HEK293T (cell line): ENCODE measurements at regions not wholly inside any gene's neighbourhood (a gene's known extent, or its start where the extent isn't known, plus 50 kb on each side); places are given as distances from the start of the nearest gene placed in this dataset.

ENCODE experiments used
- CTCF ChIA-PET: fragments of 350-600 bp; formaldehyde crosslinking; extraction: SDS; loops from one replicate; lab custom pipeline; 2021; ENCODE audit warnings: antibody characterized with exemption, inconsistent platforms; lab: Yijun Ruan, JAX
- POLR2A ChIA-PET: fragments of 350-600 bp; formaldehyde crosslinking; extraction: SDS; loops from one replicate; lab custom pipeline; 2020; ENCODE audit warnings: antibody characterized with exemption, inconsistent platforms; lab: Yijun Ruan, JAX
- DNase-seq: peaks from one replicate; pipeline ENCODE4 v3.0.0; 2012; ENCODE audit warnings: mixed read lengths; ENCODE audit errors: extremely low spot score
- ARNT ChIP-seq: fragments of 450-650 bp; IDR thresholded peaks from 2 replicates; pipeline ENCODE4 v1.6.1; 2017; ENCODE audit warnings: mild to moderate bottlenecking
- BHLHE40 ChIP-seq: fragments of 450-650 bp; IDR thresholded peaks from 2 replicates; pipeline ENCODE4 v1.6.1; 2016; ENCODE audit warnings: mild to moderate bottlenecking, moderate library complexity, borderline replicate concordance
- CTBP1 ChIP-seq: fragments of 450-650 bp; IDR thresholded peaks from 2 replicates; pipeline ENCODE4 v1.6.1; 2016; ENCODE audit warnings: borderline replicate concordance
- ELF4 ChIP-seq: fragments of 450-650 bp; IDR thresholded peaks from 2 replicates; pipeline ENCODE4 v1.6.1; 2017; ENCODE audit warnings: antibody characterized with exemption
- FOXA1 ChIP-seq: fragments of 450-650 bp; IDR thresholded peaks from 2 replicates; pipeline ENCODE4 v1.6.1; 2016; ENCODE audit warnings: mild to moderate bottlenecking
- FOXK2 ChIP-seq: fragments of 450-650 bp; IDR thresholded peaks from 2 replicates; pipeline ENCODE4 v1.6.1; 2016; ENCODE audit warnings: mild to moderate bottlenecking
- FOXM1 ChIP-seq: fragments of 450-650 bp; IDR thresholded peaks from 2 replicates; pipeline ENCODE4 v1.6.1; 2017; ENCODE audit warnings: mild to moderate bottlenecking, borderline replicate concordance
- HDGF ChIP-seq: fragments of 450-650 bp; IDR thresholded peaks from 2 replicates; pipeline ENCODE4 v1.6.1; 2017; ENCODE audit warnings: antibody characterized with exemption, borderline replicate concordance
- L3MBTL2 ChIP-seq: fragments of 450-650 bp; conservative IDR thresholded peaks from 2 replicates; pipeline ENCODE4 v1.6.1; 2016; ENCODE audit warnings: mild to moderate bottlenecking
- LEF1 ChIP-seq: fragments of 450-650 bp; IDR thresholded peaks from 2 replicates; pipeline ENCODE4 v1.6.1; 2017; ENCODE audit warnings: mild to moderate bottlenecking, borderline replicate concordance
- NFRKB ChIP-seq: fragments of 450-650 bp; IDR thresholded peaks from 2 replicates; pipeline ENCODE4 v1.6.1; 2016; ENCODE audit warnings: mild to moderate bottlenecking, moderate library complexity
- PKNOX1 ChIP-seq: fragments of 450-650 bp; IDR thresholded peaks from 2 replicates; pipeline ENCODE4 v1.6.1; 2016
- SP1 ChIP-seq: fragments of 450-650 bp; IDR thresholded peaks from 2 replicates; pipeline ENCODE4 v1.6.1; 2017
- SUZ12 ChIP-seq: fragments of 450-650 bp; IDR thresholded peaks from 2 replicates; pipeline ENCODE4 v1.6.1; 2016; ENCODE audit warnings: mild to moderate bottlenecking
- TARDBP ChIP-seq: fragments of 450-650 bp; IDR thresholded peaks from 2 replicates; pipeline ENCODE4 v1.6.1; 2016
- ZNF384 ChIP-seq: fragments of 450-650 bp; IDR thresholded peaks from 2 replicates; pipeline ENCODE4 v1.6.1; 2016

GRCh38 chr2:144877893-144878292, 358.0 kb upstream of the ZEB2 start:
- ChIA-PET POLR2A (no interaction called here), CTCF (interaction anchor here (0.8 kb wide), 1 partner anchor 12 kb away, joined by 3 read pairs; no protein-coding TSS in a partner anchor)
- DNase-seq, result no peak
- no peak for TF ChIP-seq FOXA1
- no peak for TF ChIP-seq ZNF384
- no peak for TF ChIP-seq BHLHE40
- no peak for TF ChIP-seq SUZ12
- no peak for TF ChIP-seq L3MBTL2
- TF ChIP-seq PKNOX1, result no peak
- TF ChIP-seq LEF1, result no peak
- TF ChIP-seq HDGF, result no peak
- TF ChIP-seq FOXM1, result no peak
- no peak for TF ChIP-seq SP1

- TF ChIP-seq SP1, result no peak
- no peak for DNase-seq
- ChIA-PET CTCF (no interaction called here), POLR2A (no interaction called here)
These were observed 356.1 kb upstream of the ZEB2 start for GRCh38 chr2:144876013-144876412.

- TF ChIP-seq SP1 (no peak), PKNOX1 (peak; percentile 17; the same call in 1 of the 2 replicates)
- ChIA-PET CTCF (no interaction called here), POLR2A (no interaction called here)
- DNase-seq, result no peak
These were observed 355.5 kb upstream of the ZEB2 start for GRCh38 chr2:144875290-144875969.

- TF ChIP-seq CTBP1 (no peak), ZNF384 (no peak)
- CTCF ChIA-PET, result no interaction called here
- POLR2A ChIA-PET, result no interaction called here
- DNase-seq, result no peak
These were observed 345.8 kb upstream of the ZEB2 start for GRCh38 chr2:144865670-144866069.

GRCh38 chr2:144859716-144860115, 339.8 kb upstream of the ZEB2 start:
- ChIA-PET POLR2A (no interaction called here), CTCF (interaction anchor here (0.6 kb wide), 1 partner anchor 218 kb away, joined by 3 read pairs; no protein-coding TSS in a partner anchor)
- no peak for DNase-seq
- no peak for TF ChIP-seq LEF1
- no peak for TF ChIP-seq ZNF384
- no peak for TF ChIP-seq ARNT
- TF ChIP-seq SUZ12, result no peak
- no peak for TF ChIP-seq CTBP1
- no peak for TF ChIP-seq BHLHE40
- no peak for TF ChIP-seq FOXK2
- no peak for TF ChIP-seq SP1

- DNase-seq, result no peak
- TF ChIP-seq ZNF384 (no peak), ELF4 (no peak), FOXA1 (no peak), NFRKB (no peak)
- CTCF ChIA-PET, result interaction anchor here (0.6 kb wide), 1 partner anchor 80 kb away, joined by 3 read pairs; no protein-coding TSS in a partner anchor
- POLR2A ChIA-PET, result no interaction called here
These were observed 338.3 kb upstream of the ZEB2 start for GRCh38 chr2:144858211-144858610.

- POLR2A ChIA-PET, result no interaction called here
- TF ChIP-seq ZNF384 (no peak), HDGF (no peak), L3MBTL2 (no peak), LEF1 (no peak), ELF4 (no peak), FOXM1 (no peak), NFRKB (no peak), SP1 (no peak), ARNT (no peak), TARDBP (no peak), CTBP1 (no peak), BHLHE40 (no peak), SUZ12 (no peak), PKNOX1 (no peak), FOXK2 (no peak), FOXA1 (no peak)
- DNase-seq, result no peak
- CTCF ChIA-PET, result no interaction called here
These were observed 334.7 kb upstream of the ZEB2 start for GRCh38 chr2:144854596-144854995.
